Fibroblast of skin of abdomen (primary cell): ENCODE measurements at regions not wholly inside any gene's neighbourhood (a gene's known extent, or its start where the extent isn't known, plus 50 kb on each side); places are given as distances from the start of the nearest gene placed in this dataset.

Experiments
- DNase-seq: peaks from one replicate; pipeline ENCODE4 v3.0.0-alpha.2; 2013

DNA sequence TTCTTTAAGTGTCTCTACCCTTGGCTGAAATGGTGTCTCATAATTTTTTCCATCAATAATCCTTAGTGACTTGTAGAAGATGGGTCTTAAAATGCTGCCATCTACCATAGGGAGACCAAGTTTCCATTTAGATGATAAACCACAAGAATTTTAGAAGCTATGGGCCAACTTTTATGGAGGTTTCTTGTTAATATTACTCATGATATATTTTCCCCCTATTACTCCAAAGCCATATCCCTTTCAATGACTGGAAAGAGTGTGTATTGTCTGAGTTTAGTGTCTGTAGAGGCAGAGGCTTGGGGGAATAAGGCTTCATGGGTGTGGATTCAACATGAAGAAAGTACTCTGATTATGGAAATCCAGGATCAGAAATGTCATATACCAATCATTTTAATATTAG, 507.3 kb upstream of the TNC start:
- peak; percentile 33 for DNase-seq

DNA sequence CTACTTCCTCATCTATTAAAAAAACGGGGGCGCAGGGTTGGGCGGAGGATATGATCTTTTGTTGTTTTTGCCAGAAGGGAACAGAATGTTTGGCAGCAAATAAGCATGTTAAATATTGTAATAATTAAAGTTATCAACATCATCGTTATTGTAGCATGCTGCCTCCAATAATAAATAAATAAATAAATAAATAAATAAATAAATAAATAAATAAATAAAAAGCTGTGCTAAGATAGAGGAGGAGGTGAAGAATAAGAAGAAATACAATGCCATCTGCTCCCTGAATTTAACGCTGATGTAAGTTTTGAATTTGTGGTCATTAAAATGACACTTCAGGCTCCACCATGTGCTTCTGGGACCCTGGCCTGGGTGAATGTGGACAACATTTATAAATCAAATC, 508.0 kb upstream of the TNC start:
- DNase-seq: no peak

DNA sequence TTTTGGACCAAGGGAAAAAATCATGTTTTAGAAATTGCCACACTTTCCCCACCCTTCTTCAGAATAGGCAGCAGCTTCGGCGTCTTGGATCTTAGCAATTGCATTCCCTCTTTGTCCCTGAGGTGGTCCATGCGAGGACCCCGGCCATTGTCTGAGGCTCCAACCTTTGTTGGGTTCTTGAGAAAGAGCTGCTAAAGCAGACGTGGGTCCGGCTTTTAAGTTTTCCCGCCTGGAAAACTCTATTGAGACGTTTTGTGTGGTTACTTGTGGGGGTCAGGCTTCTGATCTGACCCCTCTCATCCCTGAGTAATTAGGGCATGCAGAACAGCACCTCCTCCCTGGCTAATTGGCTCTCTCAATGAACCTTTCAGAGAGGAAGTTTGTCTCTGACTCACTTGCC, 509.6 kb upstream of the TNC start:
- DNase-seq: no peak

DNA sequence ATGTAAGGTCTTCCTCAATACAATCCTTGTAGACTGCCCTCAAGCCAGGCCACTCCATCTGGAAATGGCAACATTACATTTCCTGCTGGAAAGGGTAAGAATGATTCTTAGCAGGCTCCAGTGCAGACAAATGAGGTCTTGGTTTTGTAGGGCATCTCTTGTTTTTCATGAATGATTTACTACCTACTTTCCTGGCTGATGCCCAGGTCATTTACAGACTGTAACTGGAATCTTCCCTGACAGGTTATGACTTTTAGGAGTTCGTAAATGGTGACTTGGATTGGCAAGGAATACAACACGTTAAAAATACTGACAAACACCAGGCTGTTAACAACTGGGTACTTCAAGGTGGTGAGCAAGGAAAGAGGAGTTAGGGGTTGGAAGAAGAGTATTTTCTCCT, 510.5 kb upstream of the TNC start:
- DNase-seq: no peak

DNA sequence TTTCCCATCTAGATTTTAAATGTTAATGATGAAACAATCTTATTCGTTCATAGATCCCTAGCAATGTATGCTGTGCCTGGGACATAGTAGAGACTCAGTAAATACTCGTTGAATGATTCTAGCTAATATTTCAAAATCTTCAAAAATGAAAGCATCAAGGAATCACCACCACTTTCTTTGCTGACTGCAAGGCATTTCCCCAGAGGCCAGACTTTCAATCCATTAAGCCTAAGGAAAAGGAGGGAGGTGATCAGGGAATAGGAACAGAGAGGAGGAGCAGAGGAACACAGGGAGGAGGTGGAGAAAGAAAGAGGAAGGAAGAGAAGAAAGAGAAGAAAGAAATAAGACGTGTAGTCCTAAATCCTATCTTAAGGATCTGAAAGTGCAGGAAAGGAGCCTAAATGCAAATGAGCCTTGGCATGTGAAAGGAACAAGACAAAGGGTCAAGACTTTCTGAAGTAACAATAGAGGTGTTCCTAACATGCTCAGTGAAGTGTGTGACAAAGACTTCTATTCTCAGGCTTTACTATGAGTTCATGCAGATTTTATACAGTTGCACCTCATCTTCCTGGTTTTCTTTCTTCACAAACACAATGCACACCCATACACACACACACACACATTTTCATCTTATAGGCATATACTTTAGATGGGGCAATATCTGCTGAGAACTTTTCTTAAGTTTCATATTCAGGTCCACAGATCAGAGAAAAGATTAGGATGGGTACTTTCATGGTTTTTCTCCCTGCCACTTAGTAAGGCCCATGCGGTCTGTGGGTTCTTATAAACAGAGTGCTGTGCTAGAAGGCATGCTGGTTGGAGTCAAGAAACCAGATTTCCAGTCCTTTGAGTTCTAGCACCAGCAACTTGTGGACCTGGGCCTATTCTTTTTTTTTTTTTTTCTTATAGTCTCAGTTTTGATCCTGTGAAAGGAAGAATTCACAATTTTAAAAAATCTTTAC, 512.2 kb upstream of the TNC start:
- DNase-seq: peak; percentile 28

DNA sequence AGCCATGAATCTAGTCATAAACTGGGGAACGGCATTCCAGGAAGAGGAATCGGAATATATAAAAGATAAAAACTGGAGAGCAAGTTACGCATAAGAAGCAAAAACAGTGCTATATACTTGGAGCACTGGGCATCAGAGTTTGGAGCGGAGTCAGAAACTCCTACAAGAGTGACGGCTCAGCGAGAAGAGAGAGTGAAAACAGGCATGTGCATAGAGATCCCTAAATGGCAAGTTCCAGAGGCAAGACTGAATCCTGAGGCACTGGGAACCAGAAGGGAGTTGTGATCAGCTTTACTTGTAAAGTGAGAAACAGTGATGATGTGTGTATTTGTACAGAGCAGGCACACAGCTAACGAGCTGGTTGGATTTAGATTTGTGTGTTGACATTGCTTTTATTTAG, 514.4 kb upstream of the TNC start:
- DNase-seq: no peak

DNA sequence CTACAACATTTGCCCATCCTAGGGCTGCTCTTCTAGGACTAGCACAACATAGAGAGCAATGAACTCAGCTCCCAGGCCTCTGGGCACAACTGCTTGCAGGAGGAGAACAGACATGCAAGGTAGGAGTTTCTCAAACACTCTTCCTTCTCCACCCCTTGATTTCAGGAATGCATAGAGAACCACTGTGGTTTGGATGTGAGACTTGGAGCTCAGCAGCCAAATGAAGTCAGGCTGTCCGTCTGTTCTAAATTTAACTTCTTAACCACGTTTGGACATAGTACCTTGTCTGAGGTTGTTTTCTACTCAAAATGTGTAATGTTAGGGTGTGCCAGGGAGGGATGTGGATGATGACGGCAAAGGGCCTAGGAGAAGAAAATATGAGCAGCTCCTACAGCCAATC, 515.1 kb upstream of the TNC start:
- peak; percentile 91 for DNase-seq

DNA sequence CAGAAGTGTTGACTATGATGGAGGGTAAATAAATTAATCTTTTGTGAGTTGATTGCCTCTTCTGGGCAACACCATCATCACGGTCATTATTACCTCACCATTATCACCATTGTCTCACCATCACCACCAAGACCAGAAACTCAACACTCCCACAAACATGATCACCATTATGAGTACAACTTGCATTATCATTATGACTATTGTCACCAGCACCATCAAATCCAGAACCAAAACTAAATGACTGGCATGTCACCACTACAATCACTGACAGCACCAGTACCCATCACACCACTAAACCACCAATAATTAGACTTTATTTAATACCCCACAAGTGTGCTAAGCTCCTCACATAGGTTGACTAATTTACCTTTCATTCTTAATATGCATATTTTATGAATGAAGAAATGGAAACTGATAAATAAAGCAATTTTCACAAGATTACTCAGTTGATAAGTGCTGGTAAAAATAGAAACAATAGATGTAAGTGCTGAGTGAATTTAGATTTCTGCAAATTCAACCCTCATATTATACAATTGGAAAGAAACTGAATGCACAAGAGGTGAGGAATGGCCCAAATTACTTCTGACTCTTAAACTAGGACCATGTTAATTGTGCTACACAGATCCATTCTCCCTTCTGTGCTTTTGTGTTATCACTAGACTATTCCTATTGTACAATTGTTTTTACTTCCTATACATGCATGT, 517.8 kb upstream of the PAPPA start:
- DNase-seq: no peak

DNA sequence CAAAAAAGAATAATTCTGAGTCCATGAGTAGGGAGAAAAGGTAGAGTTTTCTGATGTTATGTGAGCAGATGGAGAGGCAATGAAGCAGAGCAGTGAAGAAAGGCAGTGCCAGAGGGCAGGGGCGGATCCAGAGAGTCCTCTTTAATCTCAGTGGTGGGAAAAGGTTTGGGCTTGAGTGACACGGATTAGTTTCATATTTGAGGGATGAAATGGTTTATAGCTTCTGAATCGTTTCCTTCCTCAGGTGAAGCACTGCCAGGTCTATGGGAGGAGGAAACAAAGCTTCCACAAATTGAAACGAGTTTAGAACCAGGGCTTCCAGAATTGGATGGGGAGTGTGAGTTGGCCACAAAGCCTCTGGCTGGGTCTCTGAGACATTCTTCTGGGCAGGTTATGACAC, 517.0 kb upstream of the PAPPA start:
- DNase-seq: no peak

DNA sequence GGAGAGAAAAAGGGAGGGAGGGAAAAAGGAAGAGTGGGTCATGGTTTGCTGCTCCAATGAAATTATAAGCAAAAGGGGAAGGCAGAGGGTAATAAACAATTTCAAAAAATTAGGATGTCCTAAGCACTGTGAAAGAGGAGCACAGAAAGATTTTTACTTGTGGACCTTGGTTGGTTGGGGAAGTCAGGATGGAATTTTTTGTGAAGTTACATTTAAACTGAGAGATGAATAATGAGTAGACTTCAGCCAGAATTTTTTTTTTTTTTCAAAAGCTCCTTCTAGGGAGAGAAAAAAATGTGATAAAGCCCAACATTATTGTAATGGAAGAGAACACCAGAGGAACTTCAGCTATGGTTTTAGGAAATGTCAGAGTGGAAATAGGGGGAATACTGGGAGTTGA, 515.9 kb upstream of the PAPPA start:
- DNase-seq: peak; percentile 53

DNA sequence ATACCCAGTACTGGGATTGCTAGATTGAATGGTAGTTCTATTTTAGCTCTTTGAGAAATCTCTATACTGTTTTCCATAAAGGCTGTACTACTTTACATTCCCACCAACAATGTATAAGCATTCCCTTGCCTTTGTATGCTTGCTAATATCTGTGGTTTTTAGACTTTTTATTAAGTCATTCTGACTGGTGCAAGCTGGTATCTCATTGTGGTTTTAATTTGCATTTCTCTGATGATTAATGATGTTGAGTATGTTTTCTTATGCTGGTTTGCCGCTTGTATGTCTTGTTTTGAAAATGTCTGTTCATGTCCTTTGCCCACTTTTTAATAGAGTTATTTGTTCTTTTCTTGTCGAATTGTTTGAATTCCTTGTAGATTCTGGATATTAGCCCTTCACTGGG, 512.7 kb upstream of the PAPPA start:
- peak; percentile 94 for DNase-seq

DNA sequence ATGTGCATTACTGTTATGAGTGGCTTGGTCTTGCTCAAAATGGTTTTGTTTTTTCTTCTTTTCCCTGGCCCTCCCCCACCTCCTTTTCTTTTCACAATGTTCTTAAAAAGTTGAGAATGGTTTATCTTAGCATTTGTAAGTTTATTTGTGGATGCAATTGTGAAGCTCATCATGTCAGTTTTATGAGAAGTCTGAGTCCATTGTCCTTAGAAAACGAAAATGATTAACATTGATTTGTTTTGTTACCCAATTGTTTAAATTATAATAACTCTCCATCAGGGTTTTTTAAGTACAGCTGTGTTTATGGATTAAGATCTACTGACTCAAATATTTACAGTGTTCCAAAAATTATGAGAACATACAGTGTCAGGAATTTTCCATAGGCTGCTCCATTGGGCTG, 511.3 kb upstream of the PAPPA start:
- no peak for DNase-seq

DNA sequence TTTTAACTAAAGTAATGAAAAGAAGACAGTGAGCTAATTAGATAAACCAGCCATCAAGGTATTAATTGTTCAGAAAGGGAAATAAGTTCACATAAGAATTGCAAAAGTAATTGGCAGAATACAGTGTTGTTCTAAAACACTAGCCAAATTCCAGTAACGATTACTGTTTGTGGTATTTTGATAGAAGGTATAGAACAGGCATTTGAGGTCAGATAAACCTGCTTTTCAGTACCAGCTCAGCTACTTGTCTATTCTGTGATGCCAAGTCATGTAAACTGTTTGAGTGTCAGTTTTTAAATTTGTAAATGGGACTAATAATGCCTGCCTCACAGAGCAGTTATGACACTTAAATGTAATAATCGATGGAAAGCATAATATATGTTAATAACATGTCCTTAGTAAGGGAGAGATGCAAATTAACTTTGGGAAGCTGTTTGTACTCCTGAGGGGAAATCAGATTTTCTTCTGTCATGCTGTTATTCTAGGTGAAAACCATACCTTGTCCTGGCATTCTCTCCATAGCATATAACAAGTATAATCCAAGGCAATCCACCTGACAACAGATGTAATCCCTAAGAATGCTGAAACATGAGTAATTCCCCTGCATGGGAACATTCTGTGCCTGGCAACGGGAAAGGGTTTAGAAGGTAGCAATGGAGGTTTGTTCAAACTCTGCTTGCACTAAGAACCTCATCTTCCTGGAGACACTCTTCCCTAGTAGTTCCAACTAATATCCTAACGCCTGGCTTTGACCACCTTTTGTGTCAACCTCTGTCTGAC, 509.5 kb upstream of the PAPPA start:
- no peak for DNase-seq

DNA sequence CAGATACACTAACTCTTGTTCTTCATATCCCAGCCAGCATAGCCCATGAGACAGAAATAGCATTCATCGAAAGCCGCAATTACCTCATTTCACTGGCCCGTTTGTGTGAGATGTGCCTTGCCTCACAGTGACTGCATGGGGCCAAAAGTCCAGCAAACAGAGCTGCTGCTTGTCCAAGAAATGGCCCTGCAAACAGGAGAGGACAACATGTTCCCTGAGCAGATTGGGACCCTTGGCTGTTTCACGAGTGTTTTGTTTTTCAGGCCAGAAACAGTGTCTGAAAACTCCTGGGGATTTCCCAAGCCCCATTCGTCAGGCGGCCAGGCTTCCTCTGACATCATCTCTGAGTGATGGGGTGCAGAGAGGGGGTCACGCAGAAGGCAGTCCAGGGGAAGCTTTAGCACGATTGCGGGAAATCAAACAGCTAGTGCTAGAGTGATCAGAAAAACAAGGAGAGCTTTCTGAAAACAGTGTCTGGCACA, 503.6 kb upstream of the PAPPA start:
- peak; percentile 93 for DNase-seq

DNA sequence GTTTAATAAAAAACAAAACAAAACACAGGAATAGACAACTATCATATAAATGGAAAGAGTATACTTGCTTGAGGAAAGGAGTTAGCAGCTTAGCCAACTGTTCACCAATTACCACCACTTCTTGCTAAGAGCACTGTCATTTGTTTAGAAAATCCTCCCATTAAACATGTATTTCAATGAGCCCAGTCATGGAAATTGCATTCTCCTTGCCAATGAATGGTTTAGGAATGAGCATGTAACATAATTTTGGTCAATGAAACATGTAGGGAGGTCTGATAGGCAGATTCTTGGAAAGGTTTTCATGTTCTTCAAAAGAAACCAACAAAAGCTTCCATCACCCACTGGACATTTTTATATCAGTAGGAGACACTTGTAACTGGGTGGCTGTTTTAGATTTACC, 502.8 kb upstream of the PAPPA start:
- DNase-seq: peak; percentile 99

DNA sequence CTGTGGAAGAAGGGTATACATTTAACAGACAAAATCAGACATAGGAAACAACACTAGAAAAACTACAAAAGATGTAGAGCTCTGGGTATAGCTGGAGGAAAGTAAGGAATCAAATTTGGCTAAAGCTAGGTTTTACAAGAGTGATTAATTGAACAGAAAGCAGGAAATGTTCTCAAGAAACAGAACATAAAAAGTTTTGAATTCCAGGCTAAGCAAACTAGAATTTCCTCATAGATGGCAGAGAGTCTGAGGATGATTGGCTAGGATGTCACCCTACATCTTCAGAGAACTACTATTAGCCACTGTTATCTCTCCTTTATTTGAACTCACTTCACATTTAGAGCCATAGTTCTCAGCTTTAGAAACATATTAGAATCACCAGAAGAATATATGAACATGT, 502.1 kb upstream of the PAPPA start:
- peak; percentile 59 for DNase-seq

DNA sequence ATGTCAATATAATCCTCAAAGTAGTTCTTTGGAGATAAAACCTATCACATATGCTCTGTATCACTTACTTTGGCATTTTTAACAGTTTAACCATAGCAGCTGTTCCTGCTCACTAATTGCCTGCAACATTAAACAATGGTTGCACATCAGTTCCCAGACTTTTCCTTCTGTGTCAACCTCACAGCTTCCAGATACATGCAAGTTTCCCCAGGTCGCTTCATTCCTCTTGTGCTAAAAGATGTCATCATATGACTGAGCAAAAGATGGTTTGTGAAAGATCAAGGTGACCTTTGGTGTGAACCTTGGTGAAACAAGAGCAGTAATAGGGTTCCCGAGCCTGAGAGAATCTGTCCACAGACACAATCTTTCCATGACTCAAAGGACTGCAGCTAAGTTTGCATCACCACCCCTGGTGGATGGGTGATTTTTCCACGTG, 500.4 kb upstream of the PAPPA start:
- peak; percentile 40 for DNase-seq

DNA sequence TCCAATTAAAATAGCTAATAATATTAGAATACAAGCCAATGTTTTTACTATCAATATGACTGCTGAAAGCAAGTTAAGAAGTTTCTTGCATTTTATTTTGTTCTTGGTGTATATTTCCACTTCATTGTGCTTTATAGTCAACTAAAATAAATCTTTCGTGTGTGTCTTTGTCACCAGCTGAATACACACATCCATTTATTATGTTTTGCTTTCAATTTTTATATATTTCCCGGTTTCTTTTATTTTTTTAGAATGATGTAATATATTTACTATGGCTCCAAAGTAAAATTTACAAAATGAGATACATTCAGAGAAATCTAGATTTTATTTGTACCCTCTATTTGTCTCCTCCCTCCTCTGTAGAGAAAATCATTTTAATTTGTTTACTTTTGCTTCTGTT, 495.9 kb upstream of the PAPPA start:
- no peak for DNase-seq

DNA sequence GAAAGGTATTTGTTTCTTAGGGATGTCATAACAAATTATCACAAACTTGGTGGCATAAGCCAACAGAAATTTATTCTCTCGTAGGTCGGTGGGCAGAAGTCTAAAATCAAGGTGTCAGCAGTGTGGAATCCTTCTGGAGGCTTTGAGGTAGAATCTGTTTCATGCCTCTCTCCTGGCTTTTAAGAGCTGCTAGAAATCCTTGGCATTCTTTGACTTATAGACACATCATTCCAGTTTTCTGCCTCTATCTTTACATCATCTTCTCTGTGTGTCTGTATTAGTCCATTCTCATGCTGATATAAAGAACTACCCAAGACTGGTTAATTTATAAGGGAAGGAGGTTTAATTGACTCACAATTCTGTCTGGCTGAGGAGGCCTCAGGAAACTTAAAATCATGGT, 488.1 kb upstream of the PAPPA start:
- peak; percentile 61 for DNase-seq

DNA sequence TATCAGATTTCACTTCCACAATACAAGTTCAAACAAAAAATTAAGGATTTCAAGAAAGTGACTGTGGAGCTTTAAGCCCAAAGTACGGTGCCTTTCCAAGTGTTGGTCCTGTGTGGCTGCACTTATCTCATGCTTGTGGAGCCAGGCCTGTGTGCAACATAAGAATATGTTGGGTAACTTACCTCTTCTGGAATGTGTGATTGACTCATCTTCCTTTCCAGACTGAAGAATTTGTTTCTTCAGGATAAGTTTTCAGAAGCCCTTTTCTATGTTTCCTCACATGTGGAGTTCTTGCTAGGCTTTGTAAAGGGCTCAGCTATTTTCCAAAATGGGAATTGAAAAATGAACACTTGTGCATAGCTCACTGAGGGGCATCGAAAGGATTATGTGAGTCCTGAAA, 485.1 kb upstream of the PAPPA start:
- DNase-seq: peak; percentile 96

DNA sequence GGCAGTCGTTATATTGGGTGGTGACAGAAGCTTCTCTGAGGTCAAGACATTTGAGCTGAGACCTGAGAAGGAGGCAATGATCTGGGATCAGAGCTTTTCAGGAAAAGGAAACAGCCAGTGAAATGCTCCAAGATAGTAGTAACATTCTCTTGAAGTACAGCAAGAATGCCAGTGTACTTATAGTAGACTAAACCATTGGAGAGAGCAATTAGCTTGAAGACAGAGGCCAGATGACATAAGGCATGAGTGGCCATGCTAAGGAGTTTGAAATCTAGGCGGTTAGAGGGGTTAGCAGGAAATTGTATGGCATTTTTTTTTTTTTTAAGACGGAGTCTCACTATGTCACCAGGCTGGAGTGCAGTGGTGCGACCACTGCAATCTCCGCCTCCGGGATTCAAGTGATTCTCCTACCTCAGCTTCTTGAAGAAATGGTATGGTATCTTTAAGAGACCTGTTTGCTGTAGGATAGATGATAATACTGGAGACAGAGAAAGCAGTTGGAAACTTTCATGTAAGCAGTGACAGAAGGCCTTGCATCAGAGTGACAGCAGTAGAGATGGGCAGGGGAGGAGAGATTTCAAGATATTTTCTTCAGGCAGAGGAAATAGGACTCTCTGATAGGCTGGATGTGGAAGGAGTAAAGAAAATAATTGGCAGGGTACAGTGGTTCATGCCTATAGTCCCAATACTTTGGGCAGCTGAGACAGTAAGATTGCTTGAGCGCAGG, 482.2 kb upstream of the PAPPA start:
- peak; percentile 42 for DNase-seq

DNA sequence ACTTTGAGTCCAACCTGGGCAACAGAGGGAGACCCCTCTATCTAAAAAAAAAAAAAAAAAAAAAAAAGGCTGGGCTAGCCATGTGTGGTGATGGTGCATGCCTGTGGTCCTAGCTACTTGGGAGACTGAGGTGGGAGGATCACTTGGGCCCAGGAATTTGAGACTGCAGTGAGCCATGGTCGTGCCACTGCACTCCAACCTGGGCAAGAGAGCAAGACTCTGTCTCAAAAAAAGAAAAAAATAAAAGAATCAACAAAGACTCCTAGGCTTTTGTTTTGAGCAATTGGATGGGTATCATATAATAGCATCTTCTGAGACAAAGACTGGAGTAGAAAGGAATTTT, 481.7 kb upstream of the PAPPA start:
- peak; percentile 67 for DNase-seq
